ENCODE measurements at regions not wholly inside any gene's neighbourhood (a gene's known extent, or its start where the extent isn't known, plus 50 kb on each side); places are given as distances from the start of the nearest gene placed in this dataset.

GRCh38 chr18:29271501-29271900, 1094.6 kb upstream of the CDH2 start:
- TF ChIP-seq CTCF (IDR thresholded peaks at IDR 0.05; ENCODE audit: low read depth, low read length): no peak
- no peak overlapping the region for H3K4me3 ChIP-seq (ENCODE audit: low read depth, low read length)
- H3K27ac ChIP-seq (ENCODE audit: low read depth, low read length): no peak overlapping the region
- DNase-seq (ENCODE audit: low read depth, low spot score): no peak
- no peaks in the 10 kb centered on the region for H3K9me3 ChIP-seq (ENCODE audit: control insufficient read depth, insufficient read depth, low read length)
- ChIA-PET CTCF (interaction anchor here (0.6 kb wide), 1 partner anchor 330 kb away, joined by 3 read pairs; no protein-coding TSS in a partner anchor), POLR2A (no interaction called here)
- no peaks in the 10 kb centered on the region for H3K27me3 ChIP-seq (ENCODE audit: control insufficient read depth, insufficient read depth, low read length)

GRCh38 chr18:29259838-29260237, 1082.9 kb upstream of the CDH2 start:
- Histone ChIP-seq H3K4me3 (ENCODE audit: low read depth, low read length) (no peak overlapping the region), H3K27ac (ENCODE audit: low read depth, low read length) (no peak overlapping the region), H3K27me3 (ENCODE audit: control insufficient read depth, insufficient read depth, low read length) (no peaks in the 10 kb centered on the region), H3K9me3 (ENCODE audit: control insufficient read depth, insufficient read depth, low read length) (no peaks in the 10 kb centered on the region)
- CTCF ChIA-PET: no interaction called here
- POLR2A ChIA-PET: no interaction called here
- no peak for DNase-seq (ENCODE audit: low read depth, low spot score)
- no peak for TF ChIP-seq CTCF (IDR thresholded peaks at IDR 0.05; ENCODE audit: low read depth, low read length)

GRCh38 chr18:29254123-29254522, 1077.2 kb upstream of the CDH2 start:
- Histone ChIP-seq H3K9me3 (ENCODE audit: control insufficient read depth, insufficient read depth, low read length) (no peaks in the 10 kb centered on the region), H3K4me3 (ENCODE audit: low read depth, low read length) (no peak overlapping the region), H3K27ac (ENCODE audit: low read depth, low read length) (no peak overlapping the region), H3K27me3 (ENCODE audit: control insufficient read depth, insufficient read depth, low read length) (no peaks in the 10 kb centered on the region)
- no peak for DNase-seq (ENCODE audit: low read depth, low spot score)
- TF ChIP-seq CTCF (IDR thresholded peaks at IDR 0.05; ENCODE audit: low read depth, low read length): no peak
- ChIA-PET POLR2A (no interaction called here), CTCF (no interaction called here)

GRCh38 chr18:29251681-29252080, 1074.8 kb upstream of the CDH2 start:
- Histone ChIP-seq H3K9me3 (ENCODE audit: control insufficient read depth, insufficient read depth, low read length) (no peaks in the 10 kb centered on the region), H3K27me3 (ENCODE audit: control insufficient read depth, insufficient read depth, low read length) (no peaks in the 10 kb centered on the region), H3K4me3 (ENCODE audit: low read depth, low read length) (no peak overlapping the region), H3K27ac (ENCODE audit: low read depth, low read length) (no peak overlapping the region)
- no peak for TF ChIP-seq CTCF (IDR thresholded peaks at IDR 0.05; ENCODE audit: low read depth, low read length)
- no peak for DNase-seq (ENCODE audit: low read depth, low spot score)
- ChIA-PET CTCF (no interaction called here), POLR2A (no interaction called here)

GRCh38 chr18:29250843-29251242, 1073.9 kb upstream of the CDH2 start:
- ChIA-PET CTCF (no interaction called here), POLR2A (no interaction called here)
- no peak for TF ChIP-seq CTCF (IDR thresholded peaks at IDR 0.05; ENCODE audit: low read depth, low read length)
- no peak for DNase-seq (ENCODE audit: low read depth, low spot score)
- Histone ChIP-seq H3K4me3 (ENCODE audit: low read depth, low read length) (no peak overlapping the region), H3K27ac (ENCODE audit: low read depth, low read length) (no peak overlapping the region), H3K27me3 (ENCODE audit: control insufficient read depth, insufficient read depth, low read length) (no peaks in the 10 kb centered on the region), H3K9me3 (ENCODE audit: control insufficient read depth, insufficient read depth, low read length) (no peaks in the 10 kb centered on the region)

Measured in AG04450 (cell line).